Muscle of back (tissue), 3 donors: ENCODE measurements at regions not wholly inside any gene's neighbourhood (a gene's known extent, or its start where the extent isn't known, plus 50 kb on each side); places are given as distances from the start of the nearest gene placed in this dataset.

Source experiments
- DNase-seq, 3 donors: peaks; one replicate each; pipeline versions ENCODE4 v3.0.0 to v3.0.0-alpha.2; 2013

- DNase-seq, result no peak
Measured at GRCh38 chr15:96521386-96521785, 190.9 kb downstream of the NR2F2 start.

GRCh38 chr15:96524676-96525417 lies 194.3 kb downstream of the NR2F2 start:
- no peak for DNase-seq

GRCh38 chr15:96535148-96535547 lies 204.6 kb downstream of the NR2F2 start:
- DNase-seq, result no peak

GRCh38 chr15:96538491-96538890 lies 208.0 kb downstream of the NR2F2 start:
- DNase-seq, result no peak

- DNase-seq, result no peak
Measured at GRCh38 chr15:96540283-96540682, 209.8 kb downstream of the NR2F2 start.

- no peak for DNase-seq
Measured at GRCh38 chr15:96542130-96542770, 211.8 kb downstream of the NR2F2 start.

- DNase-seq, result no peak
Measured at GRCh38 chr15:96544162-96544756, 213.8 kb downstream of the NR2F2 start.

- no peak for DNase-seq
Measured at GRCh38 chr15:96549136-96549535, 218.6 kb downstream of the NR2F2 start.

GRCh38 chr15:96551196-96551595 lies 220.7 kb downstream of the NR2F2 start:
- DNase-seq, result no peak

- no peak for DNase-seq
Measured at GRCh38 chr15:96551722-96552121, 221.2 kb downstream of the NR2F2 start.

GRCh38 chr15:96553006-96553405 lies 222.5 kb downstream of the NR2F2 start:
- no peak for DNase-seq

- no peak for DNase-seq
Measured at GRCh38 chr15:96553451-96553850, 223.0 kb downstream of the NR2F2 start.

GRCh38 chr15:96553931-96554330 lies 223.4 kb downstream of the NR2F2 start:
- DNase-seq, result no peak

GRCh38 chr15:96554541-96554940 lies 224.0 kb downstream of the NR2F2 start:
- no peak for DNase-seq

- DNase-seq, result no peak
Measured at GRCh38 chr15:96559087-96559486, 228.6 kb downstream of the NR2F2 start.

- DNase-seq, result no peak
Measured at GRCh38 chr15:96559631-96560030, 229.1 kb downstream of the NR2F2 start.

- no peak for DNase-seq
Measured at GRCh38 chr15:96560246-96560895, 229.9 kb downstream of the NR2F2 start.

- DNase-seq, result no peak
Measured at GRCh38 chr15:96561593-96561992, 231.1 kb downstream of the NR2F2 start.

GRCh38 chr15:96564546-96564945 lies 234.0 kb downstream of the NR2F2 start:
- DNase-seq, result no peak

- no peak for DNase-seq
Measured at GRCh38 chr15:96565266-96565665, 234.8 kb downstream of the NR2F2 start.

GRCh38 chr15:96574782-96575181 lies 244.3 kb downstream of the NR2F2 start:
- no peak for DNase-seq

GRCh38 chr15:96576596-96576995 lies 246.1 kb downstream of the NR2F2 start:
- no peak for DNase-seq

GRCh38 chr15:96578393-96578792 lies 247.9 kb downstream of the NR2F2 start:
- no peak for DNase-seq
